ENCODE measurements at regions not wholly inside any gene's neighbourhood (a gene's known extent, or its start where the extent isn't known, plus 50 kb on each side); places are given as distances from the start of the nearest gene placed in this dataset.

GRCh38 chr11:131307506-131307905, 62.9 kb upstream of the NTM start:
- H3K9ac ChIP-seq (ENCODE audit: low read length) = no peak overlapping the region
- WGBS (ENCODE audit: extremely low coverage, insufficient coverage, low lambda C conversion rate) = no CpG with 5 or more reads among the region's 6 CpGs

GRCh38 chr11:131309776-131310175, 60.6 kb upstream of the NTM start:
- H3K4me1 ChIP-seq (ENCODE audit: control insufficient read depth, low read depth, low read length) = no peaks in the 10 kb centered on the region
- H3K79me2 ChIP-seq (ENCODE audit: control insufficient read depth, insufficient read depth, low read length) = no peaks in the 10 kb centered on the region
- no peak overlapping the region for H2BK15ac ChIP-seq (replicated peaks; ENCODE audit: low read depth)
- H2BK120ac ChIP-seq (ENCODE audit: low read depth, low read length) = no peak overlapping the region
- no peaks in the 10 kb centered on the region for H3K79me1 ChIP-seq (ENCODE audit: low read length)
- H3K27me3 ChIP-seq (ENCODE audit: insufficient read depth, low read length, poor library complexity) = no peaks in the 10 kb centered on the region
- H4K5ac ChIP-seq (ENCODE audit: low read length) = no peak overlapping the region
- no peak overlapping the region for H2AK5ac ChIP-seq (ENCODE audit: low read length)
- no peak overlapping the region for H3K23ac ChIP-seq (ENCODE audit: low read length)
- no peak overlapping the region for H3K4me3 ChIP-seq (ENCODE audit: low read length)
- no CpG with 5 or more reads among the region's 5 CpGs for WGBS (ENCODE audit: extremely low coverage, insufficient coverage, low lambda C conversion rate)
- no peaks in the 10 kb centered on the region for H3K36me3 ChIP-seq (ENCODE audit: control insufficient read depth, insufficient read depth, low read length)
- no peak overlapping the region for H2BK5ac ChIP-seq (ENCODE audit: low read length)
- H3K27ac ChIP-seq (ENCODE audit: low read depth, low read length) = no peak overlapping the region
- H4K8ac ChIP-seq (ENCODE audit: low read depth, low read length) = no peak overlapping the region
- no peak overlapping the region for H3K56ac ChIP-seq (ENCODE audit: low read length)
- no peak overlapping the region for H3K4me2 ChIP-seq (ENCODE audit: low read length)
- no peak overlapping the region for H3K9ac ChIP-seq (ENCODE audit: low read length)
- H3K4ac ChIP-seq (ENCODE audit: low read depth, low read length) = no peak overlapping the region
- no peak overlapping the region for H3K18ac ChIP-seq (ENCODE audit: low read length)
- DNase-seq = no peak

More at GRCh38 chr11:131307506-131307905, 62.9 kb upstream of the NTM start:
- Histone ChIP-seq H3K27me3 (ENCODE audit: insufficient read depth, low read length, poor library complexity) (no peaks in the 10 kb centered on the region), H3K36me3 (ENCODE audit: control insufficient read depth, insufficient read depth, low read length) (no peaks in the 10 kb centered on the region), H3K4me3 (ENCODE audit: low read length) (no peak overlapping the region), H3K4me1 (ENCODE audit: control insufficient read depth, low read depth, low read length) (no peaks in the 10 kb centered on the region), H4K5ac (ENCODE audit: low read length) (no peak overlapping the region), H3K4me2 (ENCODE audit: low read length) (no peak overlapping the region), H3K4ac (ENCODE audit: low read depth, low read length) (no peak overlapping the region), H3K23ac (ENCODE audit: low read length) (no peak overlapping the region), H2BK5ac (ENCODE audit: low read length) (no peak overlapping the region), H3K18ac (ENCODE audit: low read length) (no peak overlapping the region), H3K79me1 (ENCODE audit: low read length) (no peaks in the 10 kb centered on the region), H2BK15ac (replicated peaks; ENCODE audit: low read depth) (no peak overlapping the region), H2BK120ac (ENCODE audit: low read depth, low read length) (no peak overlapping the region), H3K27ac (ENCODE audit: low read depth, low read length) (no peak overlapping the region), H2AK5ac (ENCODE audit: low read length) (no peak overlapping the region), H3K79me2 (ENCODE audit: control insufficient read depth, insufficient read depth, low read length) (no peaks in the 10 kb centered on the region), H4K8ac (ENCODE audit: low read depth, low read length) (no peak overlapping the region), H3K56ac (ENCODE audit: low read length) (no peak overlapping the region)
- DNase-seq = no peak

- no peak overlapping the region for H3K4me2 ChIP-seq (ENCODE audit: low read length)
- no peaks in the 10 kb centered on the region for H3K79me1 ChIP-seq (ENCODE audit: low read length)
- H2BK15ac ChIP-seq (replicated peaks; ENCODE audit: low read depth) = no peak overlapping the region
- no peak overlapping the region for H3K56ac ChIP-seq (ENCODE audit: low read length)
- H3K4me1 ChIP-seq (ENCODE audit: control insufficient read depth, low read depth, low read length) = no peaks in the 10 kb centered on the region
- no peak overlapping the region for H3K4me3 ChIP-seq (ENCODE audit: low read length)
- WGBS (ENCODE audit: extremely low coverage, insufficient coverage, low lambda C conversion rate) = no CpG with 5 or more reads among the region's 10 CpGs
- H3K27me3 ChIP-seq (ENCODE audit: insufficient read depth, low read length, poor library complexity) = no peaks in the 10 kb centered on the region
- no peak overlapping the region for H3K4ac ChIP-seq (ENCODE audit: low read depth, low read length)
- H3K9ac ChIP-seq (ENCODE audit: low read length) = no peak overlapping the region
- H3K27ac ChIP-seq (ENCODE audit: low read depth, low read length) = no peak overlapping the region
- H2BK5ac ChIP-seq (ENCODE audit: low read length) = no peak overlapping the region
- DNase-seq = no peak
- H4K8ac ChIP-seq (ENCODE audit: low read depth, low read length) = no peak overlapping the region
- H4K5ac ChIP-seq (ENCODE audit: low read length) = no peak overlapping the region
- no peak overlapping the region for H2BK120ac ChIP-seq (ENCODE audit: low read depth, low read length)
- no peak overlapping the region for H3K18ac ChIP-seq (ENCODE audit: low read length)
- H3K36me3 ChIP-seq (ENCODE audit: control insufficient read depth, insufficient read depth, low read length) = no peaks in the 10 kb centered on the region
- no peak overlapping the region for H3K23ac ChIP-seq (ENCODE audit: low read length)
- H2AK5ac ChIP-seq (ENCODE audit: low read length) = no peak overlapping the region
- no peaks in the 10 kb centered on the region for H3K79me2 ChIP-seq (ENCODE audit: control insufficient read depth, insufficient read depth, low read length)
Measured at GRCh38 chr11:131311776-131312514, 58.5 kb upstream of the NTM start.

Data from mesendoderm (in vitro differentiated cells).